ENCODE measurements at regions not wholly inside any gene's neighbourhood (a gene's known extent, or its start where the extent isn't known, plus 50 kb on each side); places are given as distances from the start of the nearest gene placed in this dataset.

GRCh38 chr13:50128428-50128931 is 113.2 kb downstream of the KCNRG start:
- TF ChIP-seq, protein P1, sequence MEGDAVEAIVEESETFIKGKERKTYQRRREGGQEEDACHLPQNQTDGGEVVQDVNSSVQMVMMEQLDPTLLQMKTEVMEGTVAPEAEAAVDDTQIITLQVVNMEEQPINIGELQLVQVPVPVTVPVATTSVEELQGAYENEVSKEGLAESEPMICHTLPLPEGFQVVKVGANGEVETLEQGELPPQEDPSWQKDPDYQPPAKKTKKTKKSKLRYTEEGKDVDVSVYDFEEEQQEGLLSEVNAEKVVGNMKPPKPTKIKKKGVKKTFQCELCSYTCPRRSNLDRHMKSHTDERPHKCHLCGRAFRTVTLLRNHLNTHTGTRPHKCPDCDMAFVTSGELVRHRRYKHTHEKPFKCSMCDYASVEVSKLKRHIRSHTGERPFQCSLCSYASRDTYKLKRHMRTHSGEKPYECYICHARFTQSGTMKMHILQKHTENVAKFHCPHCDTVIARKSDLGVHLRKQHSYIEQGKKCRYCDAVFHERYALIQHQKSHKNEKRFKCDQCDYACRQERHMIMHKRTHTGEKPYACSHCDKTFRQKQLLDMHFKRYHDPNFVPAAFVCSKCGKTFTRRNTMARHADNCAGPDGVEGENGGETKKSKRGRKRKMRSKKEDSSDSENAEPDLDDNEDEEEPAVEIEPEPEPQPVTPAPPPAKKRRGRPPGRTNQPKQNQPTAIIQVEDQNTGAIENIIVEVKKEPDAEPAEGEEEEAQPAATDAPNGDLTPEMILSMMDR (conservative IDR thresholded peaks at IDR 0.05; ENCODE audit: low read depth, low read length), result no peak
- no peak for DNase-seq (ENCODE audit: low read depth)
- no peak overlapping the region for H3K4me3 ChIP-seq (ENCODE audit: low read depth, low read length)

GRCh38 chr13:50129081-50129705 is 113.9 kb downstream of the KCNRG start:
- TF ChIP-seq, protein P1 (conservative IDR thresholded peaks at IDR 0.05; ENCODE audit: low read depth, low read length), result no peak
- DNase-seq (ENCODE audit: low read depth), result no peak
- H3K4me3 ChIP-seq (ENCODE audit: low read depth, low read length), result no peak overlapping the region

DNA sequence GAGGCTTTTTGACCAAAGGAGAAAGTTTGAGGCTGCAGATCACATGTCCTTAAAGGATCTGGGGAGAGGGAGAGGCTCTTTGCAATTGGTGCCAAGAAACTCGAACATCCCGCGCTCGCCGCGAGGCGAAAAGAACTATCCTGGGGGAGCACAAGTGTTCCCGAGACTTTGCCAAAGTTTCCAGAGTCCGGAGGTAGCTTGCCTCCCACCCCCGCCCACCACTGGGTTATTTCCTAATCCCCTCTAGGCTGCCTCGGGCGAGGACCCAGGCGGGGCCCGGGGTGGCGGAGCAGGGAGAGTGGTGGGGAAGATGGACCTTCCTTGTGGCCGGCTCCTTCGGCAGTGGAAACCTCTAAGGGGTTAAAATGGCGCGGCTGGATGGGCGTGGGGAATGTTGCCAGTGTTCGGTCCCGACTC is 114.5 kb downstream of the KCNRG start:
- TF ChIP-seq, protein P1 (conservative IDR thresholded peaks at IDR 0.05; ENCODE audit: low read depth, low read length), result no peak
- DNase-seq (ENCODE audit: low read depth), result no peak
- peak overlapping the region; percentile 52 for H3K4me3 ChIP-seq (ENCODE audit: low read depth, low read length)

GRCh38 chr13:50130123-50130946 is 115.1 kb downstream of the KCNRG start:
- H3K4me3 ChIP-seq (ENCODE audit: low read depth, low read length), result peak overlapping the region; percentile 52
- no peak for DNase-seq (ENCODE audit: low read depth)
- TF ChIP-seq, protein P1 (conservative IDR thresholded peaks at IDR 0.05; ENCODE audit: low read depth, low read length), result no peak

DNA sequence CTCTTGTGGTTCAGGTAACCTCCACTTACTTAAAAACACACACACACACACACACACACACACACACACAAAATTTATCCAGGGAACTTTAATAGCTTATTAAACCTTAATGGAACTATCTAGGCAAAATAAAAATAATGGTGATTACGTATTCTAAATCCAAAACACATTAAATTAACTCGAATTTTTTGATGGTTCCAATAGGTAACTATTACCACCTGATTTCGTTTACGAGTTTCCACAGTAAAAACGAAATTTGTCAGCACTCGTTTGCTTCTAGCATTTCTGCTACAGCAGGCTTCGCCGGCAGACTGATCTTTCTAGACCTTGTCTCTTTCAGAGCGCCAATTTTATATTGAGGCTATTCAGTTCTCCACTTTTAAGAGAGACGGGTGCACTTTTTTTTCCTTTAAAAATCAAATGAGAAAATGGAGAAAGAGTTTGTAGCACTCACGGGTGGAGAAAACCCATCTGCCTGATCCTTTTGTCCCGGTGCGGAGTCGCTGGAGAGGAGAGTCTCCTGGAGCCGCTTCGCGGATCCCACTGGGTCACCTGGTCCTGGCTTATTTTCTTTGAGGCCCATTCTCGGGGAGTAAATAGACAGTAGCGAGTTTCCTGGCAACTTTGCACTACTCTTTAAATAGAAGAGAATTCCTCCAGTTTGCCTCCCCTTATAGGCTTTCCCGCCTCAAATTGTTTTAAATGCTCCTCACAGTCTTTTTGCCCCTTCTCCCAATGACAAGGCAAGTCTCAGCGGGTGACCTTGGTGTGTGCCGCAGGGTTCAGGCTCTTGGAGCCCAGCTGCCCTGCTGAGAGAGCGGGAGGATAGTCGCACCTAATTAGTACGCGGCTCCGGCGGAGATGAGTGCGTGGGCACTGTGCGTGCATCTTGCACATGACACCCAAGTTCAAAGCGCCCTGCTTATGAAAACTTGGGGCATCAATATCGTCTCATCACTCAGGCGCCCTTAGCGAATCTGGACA is 117.0 kb downstream of the KCNRG start:
- H3K4me3 ChIP-seq (ENCODE audit: low read depth, low read length), result no peak overlapping the region
- DNase-seq (ENCODE audit: low read depth), result no peak
- TF ChIP-seq, protein P1 (conservative IDR thresholded peaks at IDR 0.05; ENCODE audit: low read depth, low read length), result no peak

- H3K4me3 ChIP-seq (ENCODE audit: low read depth, low read length), result no peak overlapping the region
- DNase-seq (ENCODE audit: low read depth), result no peak
- TF ChIP-seq, protein P1 (conservative IDR thresholded peaks at IDR 0.05; ENCODE audit: low read depth, low read length), result no peak
These were observed 117.7 kb downstream of the KCNRG start for GRCh38 chr13:50132904-50133357.

Data from epithelial cell of proximal tubule (primary cell).